Limb (tissue), 2 donors: ENCODE measurements at regions not wholly inside any gene's neighbourhood (a gene's known extent, or its start where the extent isn't known, plus 50 kb on each side); places are given as distances from the start of the nearest gene placed in this dataset.
"Not testable (repeated sequence)": the region's sequence is repeated elsewhere in the genome, so short reads cannot be mapped to it uniquely, and the experiment has no call there.

ENCODE experiments used
- DNase-seq, 2 donors: peaks; one replicate each; pipeline ENCODE4 v3.0.0-alpha.2; 2016; ENCODE audit errors: extremely low spot score in 2 of 2

DNA sequence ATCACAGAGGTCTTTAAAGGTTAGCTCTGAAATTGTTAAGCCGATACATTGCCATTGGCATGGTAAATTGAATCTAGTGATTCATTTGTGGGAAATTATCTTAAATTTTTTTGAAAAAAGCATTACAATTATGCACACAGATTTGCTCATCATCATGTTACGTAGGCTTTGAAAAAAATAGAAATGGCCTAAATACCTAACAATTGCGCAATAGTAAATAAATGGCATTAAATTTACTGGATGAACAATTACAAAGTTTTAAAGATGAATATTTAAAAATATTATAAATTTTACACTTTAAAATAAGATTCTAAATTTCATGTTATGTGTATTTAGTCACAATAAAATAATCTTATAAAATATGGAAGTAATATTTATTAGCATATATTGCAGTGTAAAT, 171.3 kb downstream of the RPRM start:
- no peak for DNase-seq

GRCh38 chr2:153299809-153300208, 178.8 kb downstream of the RPRM start:
- DNase-seq: peak in 1 of 2 donors; percentile 24

DNA sequence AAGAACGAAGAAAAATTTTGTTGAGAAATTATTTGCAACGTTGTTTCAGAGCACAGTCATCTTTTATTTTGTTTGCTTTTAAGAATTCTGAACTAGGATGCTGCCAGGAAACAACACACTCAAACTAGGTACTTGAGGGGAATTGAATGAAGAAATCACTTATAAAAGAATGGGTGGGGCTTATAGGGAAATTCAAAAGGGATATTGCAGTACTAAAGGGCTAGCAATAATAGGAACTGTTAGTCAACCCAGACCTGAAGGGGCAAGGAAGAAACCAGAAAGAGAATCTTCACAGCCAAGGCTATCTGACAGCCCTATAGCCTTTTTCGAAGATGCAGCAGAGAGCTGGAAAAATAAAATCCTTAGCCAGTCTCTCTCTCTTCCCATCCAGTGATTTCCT, 179.3 kb downstream of the RPRM start:
- no peak for DNase-seq

- DNase-seq: no peak
These were observed 184.3 kb downstream of the RPRM start for GRCh38 chr2:153294199-153294786.

- no peak for DNase-seq
These were observed 186.8 kb downstream of the RPRM start for GRCh38 chr2:153291718-153292117.

- no peak for DNase-seq
These were observed 191.3 kb downstream of the RPRM start for GRCh38 chr2:153287109-153287801.

GRCh38 chr2:153268941-153269461, 209.6 kb downstream of the RPRM start:
- DNase-seq: no peak

GRCh38 chr2:153256876-153257275, 221.7 kb downstream of the RPRM start:
- DNase-seq: not testable (repeated sequence)

DNA sequence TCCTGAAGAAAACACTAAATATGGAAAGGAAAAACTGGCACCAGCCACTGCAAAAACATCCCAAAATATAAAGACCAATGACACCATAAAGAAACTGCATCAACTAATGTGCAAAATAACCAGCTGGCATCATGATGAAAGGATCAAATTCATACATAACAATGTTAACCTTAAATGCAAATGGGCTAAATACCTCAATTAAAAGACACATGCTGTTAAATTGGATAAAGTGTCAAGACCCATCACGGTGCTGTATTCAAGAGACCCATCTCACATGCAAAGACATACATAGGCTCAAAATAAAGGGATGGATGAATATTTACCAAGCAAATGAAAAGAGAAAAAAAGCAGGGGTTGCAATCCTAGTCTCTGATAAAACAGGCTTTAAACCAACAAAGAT, 231.9 kb downstream of the RPRM start:
- DNase-seq: not testable (repeated sequence)

GRCh38 chr2:153235516-153235915, 243.0 kb downstream of the RPRM start:
- no peak for DNase-seq

DNA sequence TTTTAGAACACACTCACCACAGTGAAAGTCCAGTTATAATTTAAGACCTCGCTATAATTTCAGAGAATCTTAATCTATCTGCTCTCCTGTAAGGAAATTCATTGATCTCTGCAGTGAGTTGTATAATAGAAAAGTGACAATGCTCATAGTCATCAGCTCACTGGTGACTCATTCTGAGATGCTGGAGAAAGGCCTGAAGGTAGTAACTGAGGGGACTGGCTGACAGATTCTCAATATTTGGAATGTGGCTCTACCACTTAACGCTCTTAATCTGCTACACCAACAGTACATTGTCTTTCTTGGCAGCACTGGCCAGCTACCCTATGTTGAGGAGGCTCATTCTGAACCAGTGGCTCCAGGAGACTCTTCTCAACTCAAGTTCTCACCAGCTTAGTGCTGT, 246.1 kb downstream of the RPRM start:
- no peak for DNase-seq

- peak; percentile 8 to 38 for DNase-seq
These were observed 247.6 kb downstream of the RPRM start for GRCh38 chr2:153230977-153231376.

DNA sequence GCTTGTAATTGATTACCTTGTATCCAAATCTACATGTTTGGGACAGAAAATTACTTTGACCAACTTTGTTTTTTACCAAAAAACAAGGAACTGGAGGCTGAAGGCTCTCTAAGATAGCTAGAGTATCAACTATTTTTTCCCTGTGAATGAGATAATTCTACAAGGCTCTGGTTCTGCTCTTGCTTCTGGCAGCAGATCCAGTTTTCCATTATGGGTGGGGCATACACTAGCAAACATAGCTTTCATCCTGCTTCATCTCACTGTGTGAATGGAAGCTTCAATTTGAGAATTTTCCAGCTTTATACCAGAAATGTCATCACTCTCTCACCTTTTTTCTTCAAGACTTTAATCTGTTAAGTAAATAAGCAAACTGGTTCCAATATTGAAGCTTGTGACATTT, 249.7 kb downstream of the RPRM start:
- no peak for DNase-seq

DNA sequence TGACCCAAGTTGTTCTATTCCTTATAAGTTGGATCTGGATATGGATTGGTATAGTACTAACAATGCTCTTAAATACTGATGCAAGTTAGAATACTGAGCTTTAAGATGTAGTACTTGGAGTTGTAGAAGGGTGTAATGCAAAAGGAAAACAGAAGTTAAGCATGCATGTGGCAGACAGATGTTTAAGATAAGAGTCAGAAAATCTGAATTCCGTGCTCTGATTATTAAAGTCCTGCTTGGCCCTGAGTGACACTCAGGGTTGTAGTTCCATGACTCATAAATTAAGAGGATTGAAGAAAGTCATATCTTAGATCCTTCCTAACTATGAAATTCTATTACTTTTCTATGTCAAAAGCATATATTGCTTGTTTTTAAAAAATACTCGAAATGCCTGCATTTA, 250.6 kb downstream of the RPRM start:
- DNase-seq: no peak

DNA sequence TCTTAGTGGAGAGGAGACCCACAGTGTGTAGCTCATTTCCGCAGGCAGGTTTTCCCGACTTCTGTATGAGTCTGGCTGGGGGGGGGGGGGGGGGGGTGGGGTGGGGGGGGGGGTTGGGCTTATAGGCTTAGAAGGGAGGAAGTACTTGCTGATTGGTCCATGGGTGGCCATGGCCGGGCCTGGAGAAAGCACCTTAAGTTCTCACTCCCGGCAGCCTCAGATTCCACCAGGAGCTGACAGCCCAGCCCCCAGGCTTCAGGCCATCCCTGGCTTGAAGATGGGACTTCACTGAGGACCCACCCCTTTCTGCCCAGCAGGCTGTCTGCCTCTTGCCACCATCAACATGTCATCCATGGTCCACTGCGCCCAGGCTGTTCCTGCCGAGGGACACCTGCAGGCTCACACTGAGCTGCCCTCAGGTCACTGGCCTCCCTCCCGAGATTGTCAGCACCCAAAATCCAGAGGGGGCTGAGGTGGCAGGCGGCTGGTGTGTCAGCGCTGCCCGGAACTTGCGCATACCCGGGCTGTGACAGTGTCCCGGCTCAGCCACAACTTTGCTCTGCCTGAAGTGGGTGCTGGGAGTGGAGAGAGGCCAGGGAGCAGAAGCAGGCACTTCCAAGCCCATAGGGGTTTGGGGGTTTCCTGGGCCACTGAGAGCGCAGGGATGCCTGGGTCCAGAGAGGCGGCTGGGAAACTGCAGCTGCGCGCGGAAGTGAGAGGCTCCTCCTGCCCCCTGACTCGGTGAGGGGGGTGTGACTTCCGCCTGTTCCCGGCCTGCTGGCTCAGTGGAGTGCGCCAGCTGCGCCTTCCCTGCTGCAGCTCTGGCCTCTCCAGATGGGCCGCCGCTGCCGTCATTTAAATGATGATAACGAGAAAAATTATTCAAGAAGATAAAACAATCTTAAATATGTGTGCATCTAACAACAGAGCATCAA, 256.1 kb downstream of the RPRM start:
- DNase-seq: no peak

DNA sequence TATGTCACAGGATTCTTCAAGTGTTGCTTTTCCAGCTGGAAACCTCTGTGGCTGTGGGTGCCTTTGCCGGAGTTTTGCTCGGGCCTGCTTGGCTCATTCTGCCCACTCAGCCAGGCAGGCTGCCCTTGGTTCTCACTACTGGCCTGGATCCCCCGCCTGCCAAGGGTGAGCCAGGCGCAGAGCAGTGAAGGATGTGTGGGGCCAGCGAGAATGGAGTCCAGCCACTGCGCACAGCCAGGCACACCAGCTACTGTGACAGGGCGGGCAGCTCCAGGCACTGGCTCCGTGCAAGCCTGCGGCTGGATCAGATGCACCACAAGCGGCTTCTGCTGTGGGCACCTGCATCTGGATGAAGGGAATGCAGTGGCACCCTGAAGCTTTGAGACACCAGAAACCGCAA, 257.1 kb downstream of the RPRM start:
- DNase-seq: no peak

- no peak for DNase-seq
These were observed 257.5 kb downstream of the RPRM start for GRCh38 chr2:153221087-153221486.

- DNase-seq: no peak
These were observed 259.7 kb downstream of the RPRM start for GRCh38 chr2:153218851-153219250.

DNA sequence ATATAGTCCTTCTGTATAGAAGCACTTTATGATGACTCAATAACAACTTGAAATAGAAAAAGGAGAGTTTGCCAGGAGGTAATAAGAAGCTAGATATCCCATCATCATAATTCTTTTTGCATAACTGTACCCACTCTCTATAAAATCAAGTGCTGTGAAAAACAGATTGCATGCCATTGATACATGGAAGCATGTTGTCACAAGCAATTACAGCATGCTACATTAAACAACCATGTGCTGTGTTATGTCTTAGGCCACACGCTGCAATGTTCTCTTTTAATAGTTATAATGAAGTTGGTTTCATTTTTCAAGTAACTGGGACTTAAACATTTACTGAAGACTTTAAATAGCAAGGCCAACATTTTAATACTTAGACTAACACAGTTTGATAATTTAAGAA, 264.2 kb downstream of the RPRM start:
- DNase-seq: no peak

GRCh38 chr2:153213022-153213421, 265.5 kb downstream of the RPRM start:
- no peak for DNase-seq

- no peak for DNase-seq
These were observed 280.9 kb downstream of the RPRM start for GRCh38 chr2:153197402-153198386.
